Neural cell (in vitro differentiated cells): ENCODE measurements at regions not wholly inside any gene's neighbourhood (a gene's known extent, or its start where the extent isn't known, plus 50 kb on each side); places are given as distances from the start of the nearest gene placed in this dataset.

Experiments used
- MXI1 ChIP-seq: fragments of 450-650 bp; conservative IDR thresholded peaks from 2 replicates; pipeline ENCODE4 v1.6.1; 2014; ENCODE audit warnings: antibody characterized with exemption, mild to moderate bottlenecking; ENCODE audit not compliant: poor library complexity, severe bottlenecking
- POLR2AphosphoS5 ChIP-seq: IDR thresholded peaks from 2 replicates; pipeline ENCODE4 v1.6.1; 2012
- RAD21 ChIP-seq: fragments of 450-650 bp; conservative IDR thresholded peaks from 2 replicates; pipeline ENCODE4 v1.6.1; 2014; ENCODE audit warnings: antibody characterized with exemption, mild to moderate bottlenecking, moderate library complexity
- REST ChIP-seq: IDR thresholded peaks from 2 replicates; pipeline ENCODE4 v1.6.1; 2012; ENCODE audit warnings: borderline replicate concordance
- TF ChIP-seq, protein P1 (sequence below): fragments of 450-650 bp; IDR thresholded peaks from 2 replicates; pipeline ENCODE4 v1.5.1; 2014; ENCODE audit warnings: antibody characterized with exemption, mild to moderate bottlenecking, moderate library complexity; ENCODE audit not compliant: poor library complexity, severe bottlenecking

- TF ChIP-seq, protein P1, sequence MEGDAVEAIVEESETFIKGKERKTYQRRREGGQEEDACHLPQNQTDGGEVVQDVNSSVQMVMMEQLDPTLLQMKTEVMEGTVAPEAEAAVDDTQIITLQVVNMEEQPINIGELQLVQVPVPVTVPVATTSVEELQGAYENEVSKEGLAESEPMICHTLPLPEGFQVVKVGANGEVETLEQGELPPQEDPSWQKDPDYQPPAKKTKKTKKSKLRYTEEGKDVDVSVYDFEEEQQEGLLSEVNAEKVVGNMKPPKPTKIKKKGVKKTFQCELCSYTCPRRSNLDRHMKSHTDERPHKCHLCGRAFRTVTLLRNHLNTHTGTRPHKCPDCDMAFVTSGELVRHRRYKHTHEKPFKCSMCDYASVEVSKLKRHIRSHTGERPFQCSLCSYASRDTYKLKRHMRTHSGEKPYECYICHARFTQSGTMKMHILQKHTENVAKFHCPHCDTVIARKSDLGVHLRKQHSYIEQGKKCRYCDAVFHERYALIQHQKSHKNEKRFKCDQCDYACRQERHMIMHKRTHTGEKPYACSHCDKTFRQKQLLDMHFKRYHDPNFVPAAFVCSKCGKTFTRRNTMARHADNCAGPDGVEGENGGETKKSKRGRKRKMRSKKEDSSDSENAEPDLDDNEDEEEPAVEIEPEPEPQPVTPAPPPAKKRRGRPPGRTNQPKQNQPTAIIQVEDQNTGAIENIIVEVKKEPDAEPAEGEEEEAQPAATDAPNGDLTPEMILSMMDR, result no peak
- TF ChIP-seq POLR2AphosphoS5, result no peak
- TF ChIP-seq REST, result no peak
- no peak for TF ChIP-seq RAD21
- TF ChIP-seq MXI1, result no peak
Measured at GRCh38 chr7:116340943-116341907, 130.9 kb downstream of the TES start.
